A549 (cell line): ENCODE measurements at regions not wholly inside any gene's neighbourhood (a gene's known extent, or its start where the extent isn't known, plus 50 kb on each side); places are given as distances from the start of the nearest gene placed in this dataset.

ENCODE experiments used
- ATAC-seq, 2 experiments: fragments of 200-7000 bp in 1 of 2; fragments of >200 bp in 1 of 2; cut with Nextera tagmentation in 1 of 2; cut with Tn5 transposase in 1 of 2; 3 replicates each; pipeline versions ENCODE4 v1.8.0 to v1.9.1; 2018 to 2020; ENCODE audit warnings: mild to moderate bottlenecking in 1 of 2, moderate library complexity in 1 of 2
- CTCF ChIA-PET: fragments of 300-600 bp; sonication (Branson Sonifier 250); formaldehyde crosslinking; extraction: SDS; loops from one replicate; lab custom pipeline; 2021; ENCODE audit warnings: antibody characterized with exemption, inconsistent platforms; lab: Yijun Ruan, JAX
- POLR2A ChIA-PET: fragments of 350-600 bp; formaldehyde crosslinking; extraction: SDS; loops from one replicate; lab custom pipeline; 2021; ENCODE audit warnings: antibody characterized with exemption, inconsistent platforms; lab: Yijun Ruan, JAX
- DNase-seq, 2 experiments: peaks; one replicate each; pipeline versions ENCODE4 v3.0.0 to v3.0.0-alpha.2; 2011 to 2016; ENCODE audit warnings: low read depth in 1 of 2, low spot score in 1 of 2
- FAIRE-seq: peaks from 2 replicates; lab custom pipeline; 2011; peaks lifted over from hg19 to GRCh38; lab: Jason Lieb, UNC
- H3K27ac ChIP-seq, 2 experiments: fragments of >200 bp; sonication (Bioruptor Twin); formaldehyde crosslinking; 3 replicates each; pipeline ENCODE4 v1.5.1; 2016 to 2017
- H3K4me1 ChIP-seq: fragments of >200 bp; sonication (Bioruptor Twin); formaldehyde crosslinking; 3 replicates; pipeline ENCODE4 v1.6.1; 2016
- H3K4me2 ChIP-seq: fragments of >200 bp; sonication (Bioruptor Twin); formaldehyde crosslinking; 3 replicates; pipeline ENCODE4 v1.6.1; 2016
- H3K4me3 ChIP-seq: fragments of >200 bp; sonication (Bioruptor Twin); formaldehyde crosslinking; 3 replicates; pipeline ENCODE4 v1.5.1; 2016
- H3K9me3 ChIP-seq: fragments of >200 bp; sonication (Bioruptor Twin); formaldehyde crosslinking; 3 replicates; pipeline ENCODE4 v1.6.1; 2016
- BCL3 ChIP-seq: fragments of >200 bp; sonication (Bioruptor Twin); formaldehyde crosslinking; IDR thresholded peaks from 3 replicates; pipeline ENCODE4 v1.6.1; 2016
- BHLHE40 ChIP-seq: IDR thresholded peaks from 2 replicates; pipeline ENCODE4 v1.6.1; 2012; ENCODE audit warnings: low read depth, low read length, inconsistent platforms
- CHD2 ChIP-seq: fragments of 150-350 bp; IDR thresholded peaks from 2 replicates; pipeline ENCODE4 v1.6.1; 2014; ENCODE audit warnings: low read length; ENCODE audit not compliant: partially characterized antibody
- CHD4 ChIP-seq: fragments of 200-600 bp; sonication (generic); IDR thresholded peaks from 2 replicates; pipeline ENCODE4 v1.6.1; 2016; ENCODE audit warnings: antibody characterized with exemption, mild to moderate bottlenecking, borderline replicate concordance
- EP300 ChIP-seq, 2 experiments: fragments of >200 bp; sonication (Bioruptor Twin); formaldehyde crosslinking; IDR thresholded peaks; 2 replicates in 1 of 2; 3 replicates in 1 of 2; pipeline ENCODE4 v1.6.1; 2016 to 2017
- ESRRA ChIP-seq: fragments of 150-350 bp; IDR thresholded peaks from 2 replicates; pipeline ENCODE4 v1.6.1; 2014; ENCODE audit warnings: mild to moderate bottlenecking, low read length, borderline replicate concordance
- HDAC2 ChIP-seq: fragments of 200-600 bp; sonication (generic); IDR thresholded peaks from 2 replicates; pipeline ENCODE4 v1.6.1; 2016
- HMGXB4 ChIP-seq: fragments of 250-450 bp; sonication (Bioruptor Pico); IDR thresholded peaks from 2 replicates; pipeline ENCODE4 v1.5.0; 2021; ENCODE audit warnings: mild to moderate bottlenecking, moderate library complexity, borderline replicate concordance
- HOXA7 ChIP-seq: fragments of 250-450 bp; sonication (Bioruptor Pico); IDR thresholded peaks from 2 replicates; pipeline ENCODE4 v1.5.0; 2020; ENCODE audit warnings: mild to moderate bottlenecking, moderate library complexity
- HOXB5 ChIP-seq: fragments of 250-450 bp; sonication (Bioruptor Pico); IDR thresholded peaks from 2 replicates; pipeline ENCODE4 v1.5.0; 2020; ENCODE audit warnings: mild to moderate bottlenecking, moderate library complexity
- KDM5A ChIP-seq: fragments of 200-600 bp; sonication (generic); IDR thresholded peaks from 2 replicates; pipeline ENCODE4 v1.6.1; 2016; ENCODE audit warnings: antibody characterized with exemption, mild to moderate bottlenecking
- NFE2L2 ChIP-seq: fragments of 150-350 bp; conservative IDR thresholded peaks from 2 replicates; pipeline ENCODE4 v1.6.1; 2014; ENCODE audit warnings: low read length
- RFX5 ChIP-seq: fragments of 450-650 bp; IDR thresholded peaks from 2 replicates; pipeline ENCODE4 v1.7.1; 2014; ENCODE audit warnings: antibody characterized with exemption, mild to moderate bottlenecking, moderate library complexity
- RNF2 ChIP-seq: fragments of 200-600 bp; sonication (generic); IDR thresholded peaks from 2 replicates; pipeline ENCODE4 v1.6.1; 2016; ENCODE audit warnings: low read depth, mild to moderate bottlenecking, antibody characterized with exemption, moderate library complexity, borderline replicate concordance
- SREBF2 ChIP-seq: fragments of 450-650 bp; IDR thresholded peaks from 2 replicates; pipeline ENCODE4 v1.6.1; 2014; ENCODE audit warnings: mild to moderate bottlenecking, moderate library complexity
- ZNF302 ChIP-seq: fragments of 250-450 bp; sonication (Bioruptor Pico); IDR thresholded peaks from 2 replicates; pipeline ENCODE4 v1.9.0; 2021; ENCODE audit warnings: inconsistent platforms, mild to moderate bottlenecking, moderate library complexity
- WGBS: methylation state at CpG from one replicate; pipeline ENCODE4 v1.1.6; 2017; ENCODE audit errors: missing lambda C conversion rate; 5-methylcytosine and 5-hydroxymethylcytosine counted together
- TF ChIP-seq, protein P1 (sequence below): IDR thresholded peaks from 2 replicates; pipeline ENCODE4 v1.6.1; 2012
- TF ChIP-seq, protein P2 (sequence below): fragments of 200-600 bp; sonication (generic); IDR thresholded peaks from 2 replicates; pipeline ENCODE4 v1.6.1; 2016; ENCODE audit warnings: antibody characterized with exemption, mild to moderate bottlenecking, moderate library complexity
- TF ChIP-seq, protein P3 (sequence below): fragments of 150-350 bp; IDR thresholded peaks from 2 replicates; pipeline ENCODE4 v1.6.1; 2014; ENCODE audit warnings: low read depth, mild to moderate bottlenecking, low read length
- TF ChIP-seq, protein P4 (sequence below): fragments of 250-450 bp; sonication (Bioruptor Pico); IDR thresholded peaks from 2 replicates; pipeline ENCODE4 v1.5.0; 2020; ENCODE audit warnings: low read depth, mild to moderate bottlenecking, moderate library complexity

DNA sequence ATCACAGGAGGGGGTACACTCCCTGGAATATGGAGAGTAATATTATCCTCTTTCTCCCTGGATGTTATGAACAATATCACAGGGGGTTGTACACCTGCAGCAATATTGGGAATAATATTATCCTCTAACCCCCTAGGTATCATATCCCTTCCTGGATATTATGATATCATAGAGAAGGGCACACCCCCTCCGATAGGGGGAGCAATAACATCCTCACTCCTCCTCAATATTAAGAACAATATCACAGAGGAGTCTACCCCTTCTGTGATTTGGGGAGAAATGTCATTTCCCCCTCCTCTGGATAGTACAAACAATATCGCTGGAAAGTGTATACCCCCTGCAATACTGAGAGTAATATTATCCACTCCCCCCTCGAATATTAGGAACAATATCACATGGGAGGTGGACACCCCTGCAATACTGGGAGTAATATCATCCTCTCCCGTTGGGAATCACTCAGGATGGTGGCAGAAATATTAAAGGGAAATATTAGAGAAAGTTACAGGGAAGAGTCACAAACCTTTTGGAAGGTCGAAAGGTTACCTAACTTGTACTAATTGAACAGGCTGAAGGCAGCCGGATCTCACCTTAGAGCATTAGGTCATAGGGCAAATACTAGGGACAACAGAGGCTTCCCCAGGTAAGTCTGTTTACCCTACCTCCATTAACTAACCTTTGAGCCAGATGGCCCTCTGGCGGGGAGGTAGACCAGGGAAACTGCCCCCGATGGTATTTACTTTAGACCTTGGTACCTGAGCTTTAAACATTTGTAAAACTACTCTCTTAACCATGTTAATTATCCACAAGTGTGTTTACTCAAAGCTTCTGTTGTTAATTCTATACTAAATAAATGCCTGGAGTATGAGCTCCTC is 57.5 kb upstream of the FREM1 start:
- POLR2A ChIA-PET: no interaction called here
- no peaks in the 10 kb centered on the region for H3K9me3 ChIP-seq
- CTCF ChIA-PET: no interaction called here
- H3K4me1 ChIP-seq: no peaks in the 10 kb centered on the region
- ATAC-seq (no peak), DNase-seq (no peak), FAIRE-seq (no peak)
- TF ChIP-seq HMGXB4 (CRISPR knock-in tag) (no peak), CHD2 (no peak), EP300 (IDR thresholded peaks at IDR 0.05) (no peak), ZNF302 (CRISPR knock-in tag) (no peak), HOXB5 (CRISPR knock-in tag) (no peak), BHLHE40 (no peak), HDAC2 (no peak)
- TF ChIP-seq, protein P1, sequence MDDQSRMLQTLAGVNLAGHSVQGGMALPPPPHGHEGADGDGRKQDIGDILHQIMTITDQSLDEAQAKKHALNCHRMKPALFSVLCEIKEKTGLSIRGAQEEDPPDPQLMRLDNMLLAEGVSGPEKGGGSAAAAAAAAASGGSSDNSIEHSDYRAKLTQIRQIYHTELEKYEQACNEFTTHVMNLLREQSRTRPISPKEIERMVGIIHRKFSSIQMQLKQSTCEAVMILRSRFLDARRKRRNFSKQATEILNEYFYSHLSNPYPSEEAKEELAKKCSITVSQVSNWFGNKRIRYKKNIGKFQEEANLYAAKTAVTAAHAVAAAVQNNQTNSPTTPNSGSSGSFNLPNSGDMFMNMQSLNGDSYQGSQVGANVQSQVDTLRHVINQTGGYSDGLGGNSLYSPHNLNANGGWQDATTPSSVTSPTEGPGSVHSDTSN: no peak
- TF ChIP-seq, protein P2, sequence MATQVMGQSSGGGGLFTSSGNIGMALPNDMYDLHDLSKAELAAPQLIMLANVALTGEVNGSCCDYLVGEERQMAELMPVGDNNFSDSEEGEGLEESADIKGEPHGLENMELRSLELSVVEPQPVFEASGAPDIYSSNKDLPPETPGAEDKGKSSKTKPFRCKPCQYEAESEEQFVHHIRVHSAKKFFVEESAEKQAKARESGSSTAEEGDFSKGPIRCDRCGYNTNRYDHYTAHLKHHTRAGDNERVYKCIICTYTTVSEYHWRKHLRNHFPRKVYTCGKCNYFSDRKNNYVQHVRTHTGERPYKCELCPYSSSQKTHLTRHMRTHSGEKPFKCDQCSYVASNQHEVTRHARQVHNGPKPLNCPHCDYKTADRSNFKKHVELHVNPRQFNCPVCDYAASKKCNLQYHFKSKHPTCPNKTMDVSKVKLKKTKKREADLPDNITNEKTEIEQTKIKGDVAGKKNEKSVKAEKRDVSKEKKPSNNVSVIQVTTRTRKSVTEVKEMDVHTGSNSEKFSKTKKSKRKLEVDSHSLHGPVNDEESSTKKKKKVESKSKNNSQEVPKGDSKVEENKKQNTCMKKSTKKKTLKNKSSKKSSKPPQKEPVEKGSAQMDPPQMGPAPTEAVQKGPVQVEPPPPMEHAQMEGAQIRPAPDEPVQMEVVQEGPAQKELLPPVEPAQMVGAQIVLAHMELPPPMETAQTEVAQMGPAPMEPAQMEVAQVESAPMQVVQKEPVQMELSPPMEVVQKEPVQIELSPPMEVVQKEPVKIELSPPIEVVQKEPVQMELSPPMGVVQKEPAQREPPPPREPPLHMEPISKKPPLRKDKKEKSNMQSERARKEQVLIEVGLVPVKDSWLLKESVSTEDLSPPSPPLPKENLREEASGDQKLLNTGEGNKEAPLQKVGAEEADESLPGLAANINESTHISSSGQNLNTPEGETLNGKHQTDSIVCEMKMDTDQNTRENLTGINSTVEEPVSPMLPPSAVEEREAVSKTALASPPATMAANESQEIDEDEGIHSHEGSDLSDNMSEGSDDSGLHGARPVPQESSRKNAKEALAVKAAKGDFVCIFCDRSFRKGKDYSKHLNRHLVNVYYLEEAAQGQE: no peak
- WGBS: 16% methylated on average over 8 of the region's 8 CpGs
- H3K27ac ChIP-seq: no peak overlapping the region
- H3K4me3 ChIP-seq: no peak overlapping the region
- no peak overlapping the region for H3K4me2 ChIP-seq

DNA sequence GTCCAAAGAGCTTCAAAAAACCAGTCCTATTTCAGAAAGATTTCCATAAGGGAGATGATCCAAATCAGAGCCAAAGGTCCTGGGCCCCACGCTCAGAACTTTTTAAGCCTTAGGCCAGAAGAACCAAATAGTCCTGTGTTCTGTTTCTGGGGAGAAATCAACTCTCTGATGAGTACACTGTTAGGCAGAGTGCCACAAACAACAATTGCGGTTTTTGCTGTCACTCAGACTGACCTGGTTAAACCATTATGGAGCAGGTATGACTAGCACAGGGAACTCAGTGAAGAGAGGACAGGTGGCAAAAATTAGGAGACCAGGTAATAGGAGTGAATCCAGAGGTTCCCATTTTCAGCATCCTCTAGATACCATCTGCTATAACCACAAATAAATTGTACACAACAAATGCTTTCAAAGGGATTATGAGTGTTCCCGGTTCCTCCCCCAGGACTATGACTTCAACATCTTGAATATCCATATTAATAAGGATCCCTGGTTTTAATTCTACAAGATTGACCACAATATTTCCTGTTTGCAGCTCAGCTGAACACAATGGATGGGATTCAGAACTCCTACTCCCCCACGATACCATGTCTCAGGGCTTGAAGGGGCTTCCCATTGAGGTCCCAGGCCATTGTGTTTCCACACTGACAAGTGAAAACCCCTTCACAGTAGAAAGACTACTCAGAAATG is 52.1 kb upstream of the FREM1 start:
- TF ChIP-seq KDM5A (no peak), RNF2 (no peak), HMGXB4 (CRISPR knock-in tag) (no peak), ESRRA (no peak), CHD4 (no peak), ZNF302 (CRISPR knock-in tag) (no peak), HOXA7 (CRISPR knock-in tag) (no peak), SREBF2 (no peak), RFX5 (no peak), BCL3 (no peak), NFE2L2 (no peak)
- TF ChIP-seq, protein P3, sequence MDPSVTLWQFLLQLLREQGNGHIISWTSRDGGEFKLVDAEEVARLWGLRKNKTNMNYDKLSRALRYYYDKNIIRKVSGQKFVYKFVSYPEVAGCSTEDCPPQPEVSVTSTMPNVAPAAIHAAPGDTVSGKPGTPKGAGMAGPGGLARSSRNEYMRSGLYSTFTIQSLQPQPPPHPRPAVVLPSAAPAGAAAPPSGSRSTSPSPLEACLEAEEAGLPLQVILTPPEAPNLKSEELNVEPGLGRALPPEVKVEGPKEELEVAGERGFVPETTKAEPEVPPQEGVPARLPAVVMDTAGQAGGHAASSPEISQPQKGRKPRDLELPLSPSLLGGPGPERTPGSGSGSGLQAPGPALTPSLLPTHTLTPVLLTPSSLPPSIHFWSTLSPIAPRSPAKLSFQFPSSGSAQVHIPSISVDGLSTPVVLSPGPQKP: no peak
- TF ChIP-seq, protein P4, sequence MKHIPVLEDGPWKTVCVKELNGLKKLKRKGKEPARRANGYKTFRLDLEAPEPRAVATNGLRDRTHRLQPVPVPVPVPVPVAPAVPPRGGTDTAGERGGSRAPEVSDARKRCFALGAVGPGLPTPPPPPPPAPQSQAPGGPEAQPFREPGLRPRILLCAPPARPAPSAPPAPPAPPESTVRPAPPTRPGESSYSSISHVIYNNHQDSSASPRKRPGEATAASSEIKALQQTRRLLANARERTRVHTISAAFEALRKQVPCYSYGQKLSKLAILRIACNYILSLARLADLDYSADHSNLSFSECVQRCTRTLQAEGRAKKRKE (CRISPR knock-in tag): no peak
- DNase-seq: no peak
- Histone ChIP-seq H3K4me2 (no peak overlapping the region), H3K4me1 (no peaks in the 10 kb centered on the region), H3K9me3 (no peaks in the 10 kb centered on the region), H3K4me3 (no peak overlapping the region), H3K27ac (no peak overlapping the region)
- CTCF ChIA-PET: no interaction called here
- WGBS: 32% methylated on average over 4 of the region's 4 CpGs
- ATAC-seq: no peak
- POLR2A ChIA-PET: no interaction called here
- FAIRE-seq: no peak
